CD4-positive, alpha-beta memory T cell (primary cell): ENCODE measurements at regions not wholly inside any gene's neighbourhood (a gene's known extent, or its start where the extent isn't known, plus 50 kb on each side); places are given as distances from the start of the nearest gene placed in this dataset.

Source experiments
- CTCF ChIA-PET: fragments of 350-600 bp; sonication (Branson Sonifier 250); formaldehyde crosslinking; loops from one replicate; lab custom pipeline; 2021; ENCODE audit warnings: inconsistent platforms; ENCODE audit not compliant: partially characterized antibody; lab: Charles Lee
- POLR2A ChIA-PET: fragments of 350-600 bp; sonication (Branson Sonifier 250); formaldehyde crosslinking; loops from one replicate; lab custom pipeline; 2021; ENCODE audit not compliant: partially characterized antibody; lab: Charles Lee
- DNase-seq, 5 donors: peaks; one replicate each; pipeline versions ENCODE4 v3.0.0 to v3.0.0-alpha.2; 2020 to 2022; ENCODE audit warnings: mixed read lengths in 1 of 5
- H3K27ac ChIP-seq: one replicate; pipeline ENCODE4 v1.7.0; 2013; ENCODE audit warnings: low read depth, low read length
- H3K27me3 ChIP-seq: 2 replicates; pipeline ENCODE4 v1.7.0; 2013; ENCODE audit warnings: mild to moderate bottlenecking, low read length, moderate library complexity; ENCODE audit not compliant: insufficient read depth
- H3K36me3 ChIP-seq: 2 replicates; pipeline ENCODE4 v1.7.0; 2013; ENCODE audit warnings: mild to moderate bottlenecking, low read length, moderate library complexity; ENCODE audit not compliant: insufficient read depth
- H3K4me1 ChIP-seq: 2 replicates; pipeline ENCODE4 v1.7.0; 2013; ENCODE audit warnings: mild to moderate bottlenecking, low read length, moderate library complexity; ENCODE audit not compliant: insufficient read depth
- H3K4me3 ChIP-seq, 2 donors: one replicate each; pipeline ENCODE4 v1.7.0; 2013; ENCODE audit warnings: low read length in 2 of 2, mild to moderate bottlenecking in 1 of 2
- H3K9me3 ChIP-seq, 2 donors: one replicate each; pipeline ENCODE4 v1.7.0; 2013; ENCODE audit warnings: low read length in 2 of 2, control low read depth in 1 of 2; ENCODE audit not compliant: control insufficient read depth in 1 of 2
- H3K27ac Mint-ChIP-seq, 7 donors: one replicate each; pipeline ENCODE4 v1.8.0; 2020 to 2021; ENCODE audit warnings: mixed read lengths in 7 of 7, mild to moderate bottlenecking in 6 of 7, inconsistent platforms in 3 of 7, moderate library complexity in 3 of 7
- H3K27me3 Mint-ChIP-seq, 2 donors: one replicate each; pipeline ENCODE4 v1.8.0; 2020 to 2021; ENCODE audit warnings: mixed read lengths in 2 of 2
- H3K36me3 Mint-ChIP-seq, 2 donors: one replicate each; pipeline ENCODE4 v1.8.0; 2020 to 2021; ENCODE audit warnings: mixed read lengths in 2 of 2, inconsistent platforms in 1 of 2, mild to moderate bottlenecking in 1 of 2
- H3K4me1 Mint-ChIP-seq, 4 donors: one replicate each; pipeline ENCODE4 v1.8.0; 2020 to 2021; ENCODE audit warnings: mixed read lengths in 4 of 4, mild to moderate bottlenecking in 1 of 4
- H3K4me3 Mint-ChIP-seq, 8 donors: one replicate each; pipeline ENCODE4 v1.8.0; 2020 to 2021; ENCODE audit warnings: mixed read lengths in 8 of 8, mild to moderate bottlenecking in 7 of 8, moderate library complexity in 6 of 8, inconsistent platforms in 3 of 8
- H3K9me3 Mint-ChIP-seq, 8 donors: one replicate each; pipeline ENCODE4 v1.8.0; 2020 to 2021; ENCODE audit warnings: mixed read lengths in 8 of 8, mild to moderate bottlenecking in 5 of 8, inconsistent platforms in 3 of 8, moderate library complexity in 1 of 8
- intact Hi-C: fragments of 100-400 bp; cut with micrococcal nuclease; formaldehyde crosslinking; loops from one replicate; pipeline ENCODE4 v1.15.1; 2023

GRCh38 chr2:136213836-136214235, 95.9 kb upstream of the CXCR4 start:
- H3K36me3 ChIP-seq: no peaks in the 10 kb centered on the region
- H3K27ac ChIP-seq: no peak overlapping the region
- peaks cover 2 to 14% (median 9%) of the 10 kb centered on the region in 8 donors for H3K9me3 Mint-ChIP-seq
- no peak overlapping the region for H3K4me3 Mint-ChIP-seq
- CTCF ChIA-PET: interaction anchor here (1.1 kb wide), 1 partner anchor 171 kb away, joined by 3 read pairs; no protein-coding TSS in a partner anchor
- H3K4me1 ChIP-seq: peaks cover 31% of the 10 kb centered on the region
- no peaks in the 10 kb centered on the region for H3K27me3 ChIP-seq
- peaks cover 25 to 60% (median 35%) of the 10 kb centered on the region in 4 donors for H3K4me1 Mint-ChIP-seq
- peak overlapping the region in 5 of 7 donors; percentile 73 to 95 (median 89) for H3K27ac Mint-ChIP-seq
- intact Hi-C loops: loop anchor here (5.0 kb wide), 1 partner anchor 77 kb away; no protein-coding TSS in a partner anchor
- H3K36me3 Mint-ChIP-seq: peaks cover 1 to 3% of the 10 kb centered on the region in 2 donors
- no peaks in the 10 kb centered on the region for H3K9me3 ChIP-seq
- no peaks in the 10 kb centered on the region for H3K27me3 Mint-ChIP-seq
- H3K4me3 ChIP-seq: no peak overlapping the region
- no peak for DNase-seq
- POLR2A ChIA-PET: interaction anchor here (2.1 to 3.4 kb wide), 3 partner anchors 78 to 113 kb away, joined by 14 to 36 read pairs (median 19); no protein-coding TSS in a partner anchor

GRCh38 chr2:136212426-136213378, 94.8 kb upstream of the CXCR4 start:
- H3K27ac Mint-ChIP-seq: peak overlapping the region; percentile 73 to 96 (median 90)
- H3K4me1 ChIP-seq: peaks cover 31% of the 10 kb centered on the region

DNA sequence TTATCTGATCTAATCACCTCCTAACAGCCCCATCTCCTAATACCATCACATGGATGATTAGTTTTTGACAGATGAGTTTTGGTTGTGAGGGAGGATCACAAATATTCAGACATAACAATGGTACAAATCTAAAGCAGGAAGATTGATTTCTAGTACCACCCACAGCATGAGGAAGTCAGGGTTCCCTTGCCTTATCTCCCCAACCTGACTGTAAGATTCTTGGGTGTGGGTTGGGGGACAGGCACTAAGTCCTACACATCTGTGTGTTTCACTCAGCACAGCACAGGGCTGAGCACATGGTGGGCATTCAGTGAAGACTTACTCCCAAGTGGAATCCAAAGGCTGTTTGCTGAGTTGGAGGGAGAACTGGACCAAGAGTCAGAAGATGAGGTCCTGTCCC, 93.8 kb upstream of the CXCR4 start:
- Mint-ChIP-seq H3K4me3 (peak overlapping the region in 1 of 8 donors; percentile 13), H3K36me3 (peaks cover 1 to 3% of the 10 kb centered on the region in 2 donors), H3K4me1 (peaks cover 27 to 76% (median 40%) of the 10 kb centered on the region in 4 donors), H3K27ac (peak overlapping the region; percentile 54 to 95 (median 77)), H3K27me3 (no peaks in the 10 kb centered on the region), H3K9me3 (peaks cover 2 to 14% (median 9%) of the 10 kb centered on the region in 8 donors)
- intact Hi-C loops: loop anchor here (5.0 kb wide), 1 partner anchor 74 kb away; no protein-coding TSS in a partner anchor
- Histone ChIP-seq H3K27ac (peak overlapping the region; percentile 39), H3K36me3 (no peaks in the 10 kb centered on the region), H3K4me3 (no peak overlapping the region), H3K9me3 (no peaks in the 10 kb centered on the region), H3K27me3 (no peaks in the 10 kb centered on the region), H3K4me1 (peaks cover 40% of the 10 kb centered on the region)
- ChIA-PET POLR2A (interaction anchor here (0.7 to 3.4 kb wide), 12 partner anchors 10 to 226 kb away, joined by 3 to 36 read pairs (median 5); no protein-coding TSS in a partner anchor), CTCF (no interaction called here)
- DNase-seq: no peak

More at GRCh38 chr2:136212426-136213378, 94.8 kb upstream of the CXCR4 start:
- ChIA-PET CTCF (interaction anchor here (0.8 to 1.3 kb wide), 4 partner anchors 9 to 293 kb away, joined by 3 to 6 read pairs (median 4); no protein-coding TSS in a partner anchor), POLR2A (interaction anchor here (0.6 to 3.4 kb wide), 21 partner anchors 9 to 252 kb away, joined by 3 to 36 read pairs (median 5); no protein-coding TSS in a partner anchor)
- no peaks in the 10 kb centered on the region for H3K9me3 ChIP-seq
- no peak overlapping the region for H3K4me3 ChIP-seq
- no peaks in the 10 kb centered on the region for H3K27me3 Mint-ChIP-seq
- no peaks in the 10 kb centered on the region for H3K36me3 ChIP-seq
- no peaks in the 10 kb centered on the region for H3K27me3 ChIP-seq
- H3K36me3 Mint-ChIP-seq: peaks cover 1 to 3% of the 10 kb centered on the region in 2 donors
- H3K9me3 Mint-ChIP-seq: peaks cover 2 to 14% (median 9%) of the 10 kb centered on the region in 8 donors
- H3K4me3 Mint-ChIP-seq: peak overlapping the region in 7 of 8 donors; percentile 3 to 76 (median 45)
- DNase-seq: peak; percentile 53 to 70 (median 59)
- peaks cover 25 to 66% (median 35%) of the 10 kb centered on the region in 4 donors for H3K4me1 Mint-ChIP-seq
- intact Hi-C loops: loop anchor here (5.0 kb wide), 1 partner anchor 75 kb away; no protein-coding TSS in a partner anchor
- H3K27ac ChIP-seq: peak overlapping the region; percentile 39

- H3K4me3 ChIP-seq: no peak overlapping the region
- peaks cover 41% of the 10 kb centered on the region for H3K4me1 ChIP-seq
- H3K27me3 Mint-ChIP-seq: no peaks in the 10 kb centered on the region
- DNase-seq: no peak
- H3K9me3 Mint-ChIP-seq: peaks cover 2 to 14% (median 9%) of the 10 kb centered on the region in 8 donors
- CTCF ChIA-PET: no interaction called here
- peak overlapping the region in 4 of 7 donors; percentile 8 to 83 (median 28) for H3K27ac Mint-ChIP-seq
- H3K36me3 Mint-ChIP-seq: peaks cover 1 to 3% of the 10 kb centered on the region in 2 donors
- H3K27ac ChIP-seq: no peak overlapping the region
- intact Hi-C loops: loop anchor here (5.0 kb wide), 1 partner anchor 74 kb away; no protein-coding TSS in a partner anchor
- H3K27me3 ChIP-seq: no peaks in the 10 kb centered on the region
- no peaks in the 10 kb centered on the region for H3K9me3 ChIP-seq
- POLR2A ChIA-PET: interaction anchor here (0.5 to 3.4 kb wide), 5 partner anchors 27 to 173 kb away, joined by 3 to 36 read pairs (median 19); no protein-coding TSS in a partner anchor
- H3K36me3 ChIP-seq: no peaks in the 10 kb centered on the region
- H3K4me1 Mint-ChIP-seq: peaks cover 27 to 75% (median 42%) of the 10 kb centered on the region in 4 donors
- peak overlapping the region in 1 of 8 donors; percentile 47 for H3K4me3 Mint-ChIP-seq
Observed at GRCh38 chr2:136210822-136211221, 92.9 kb upstream of the CXCR4 start.

DNA sequence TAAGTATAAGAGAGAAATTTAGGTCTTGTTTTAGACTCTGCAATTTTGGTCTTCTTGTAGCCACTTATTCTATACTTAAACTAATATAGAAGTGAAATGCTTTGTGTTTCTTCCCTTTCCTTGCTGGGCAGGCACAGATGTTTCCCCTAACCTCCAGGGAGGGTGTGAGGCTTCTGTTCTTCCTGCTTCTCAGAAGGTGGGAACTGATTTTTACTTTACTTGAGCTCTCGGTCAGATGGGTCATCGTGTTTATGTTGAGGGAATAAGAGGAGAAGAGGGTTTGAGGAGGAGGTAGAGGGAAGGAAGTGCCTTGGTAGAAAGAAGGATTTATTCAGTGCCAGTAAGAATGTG, 92.5 kb upstream of the CXCR4 start:
- H3K4me1 ChIP-seq: peaks cover 41% of the 10 kb centered on the region
- intact Hi-C loops: loop anchor here (5.0 kb wide), 1 partner anchor 73 kb away; no protein-coding TSS in a partner anchor
- CTCF ChIA-PET: no interaction called here
- peaks cover 27 to 75% (median 42%) of the 10 kb centered on the region in 4 donors for H3K4me1 Mint-ChIP-seq
- H3K4me3 ChIP-seq: no peak overlapping the region
- H3K4me3 Mint-ChIP-seq: peak overlapping the region in 1 of 8 donors; percentile 47
- H3K36me3 Mint-ChIP-seq: peaks cover 1 to 3% of the 10 kb centered on the region in 2 donors
- no peaks in the 10 kb centered on the region for H3K9me3 ChIP-seq
- no peak for DNase-seq
- H3K27ac Mint-ChIP-seq: peak overlapping the region in 4 of 7 donors; percentile 7 to 83 (median 28)
- no peak overlapping the region for H3K27ac ChIP-seq
- peaks cover 2 to 14% (median 9%) of the 10 kb centered on the region in 8 donors for H3K9me3 Mint-ChIP-seq
- H3K27me3 ChIP-seq: no peaks in the 10 kb centered on the region
- no peaks in the 10 kb centered on the region for H3K27me3 Mint-ChIP-seq
- no peaks in the 10 kb centered on the region for H3K36me3 ChIP-seq
- POLR2A ChIA-PET: interaction anchor here (0.5 to 3.4 kb wide), 4 partner anchors 27 to 173 kb away, joined by 4 to 36 read pairs (median 22); no protein-coding TSS in a partner anchor

GRCh38 chr2:136209561-136210454, 91.9 kb upstream of the CXCR4 start:
- peak overlapping the region in 3 of 7 donors; percentile 23 to 87 (median 30) for H3K27ac Mint-ChIP-seq
- peaks cover 2 to 14% (median 9%) of the 10 kb centered on the region in 8 donors for H3K9me3 Mint-ChIP-seq
- H3K27ac ChIP-seq: no peak overlapping the region
- no peaks in the 10 kb centered on the region for H3K9me3 ChIP-seq
- no peaks in the 10 kb centered on the region for H3K36me3 ChIP-seq
- H3K27me3 Mint-ChIP-seq: no peaks in the 10 kb centered on the region
- peaks cover 1 to 3% of the 10 kb centered on the region in 2 donors for H3K36me3 Mint-ChIP-seq
- H3K4me3 ChIP-seq: no peak overlapping the region
- ChIA-PET CTCF (no interaction called here), POLR2A (interaction anchor here (0.5 to 3.4 kb wide), 4 partner anchors 69 to 174 kb away, joined by 3 to 36 read pairs (median 4); no protein-coding TSS in a partner anchor)
- H3K4me1 ChIP-seq: peaks cover 41% of the 10 kb centered on the region
- no peak overlapping the region for H3K4me3 Mint-ChIP-seq
- no peak for DNase-seq
- H3K4me1 Mint-ChIP-seq: peaks cover 27 to 71% (median 42%) of the 10 kb centered on the region in 4 donors
- intact Hi-C loops: loop anchor here (5.0 kb wide), 1 partner anchor 73 kb away; no protein-coding TSS in a partner anchor
- H3K27me3 ChIP-seq: no peaks in the 10 kb centered on the region
